HEK293 (cell line): ENCODE measurements at regions not wholly inside any gene's neighbourhood (a gene's known extent, or its start where the extent isn't known, plus 50 kb on each side); places are given as distances from the start of the nearest gene placed in this dataset.

Experiments
- CTCF ChIA-PET: fragments of 350-600 bp; formaldehyde crosslinking; extraction: SDS; loops from one replicate; lab custom pipeline; 2021; ENCODE audit warnings: antibody characterized with exemption; lab: Yijun Ruan, JAX
- POLR2A ChIA-PET: fragments of 300-600 bp; formaldehyde crosslinking; extraction: SDS; loops from one replicate; lab custom pipeline; 2020; ENCODE audit warnings: antibody characterized with exemption, inconsistent platforms; lab: Yijun Ruan, JAX
- H3K27ac ChIP-seq: fragments of 200-500 bp; sonication (Bioruptor generic); 2 replicates; pipeline ENCODE4 v1.5.1; 2014; ENCODE audit warnings: low read depth, low read length, control low read depth, inconsistent platforms; ENCODE audit errors: extremely low read depth
- H3K36me3 ChIP-seq, 2 experiments: fragments of 200-500 bp in 1 of 2; sonication (Bioruptor generic) in 1 of 2; 1 replicate in 1 of 2; 2 replicates in 1 of 2; pipeline ENCODE4 v1.5.1; 2014 to 2017; ENCODE audit warnings: inconsistent platforms in 2 of 2, low read length in 2 of 2; ENCODE audit not compliant: control insufficient read depth in 2 of 2, insufficient read depth in 1 of 2
- H3K4me1 ChIP-seq: fragments of 200-500 bp; sonication (Bioruptor generic); 2 replicates; pipeline ENCODE4 v1.5.1; 2014; ENCODE audit warnings: mild to moderate bottlenecking, low read length, inconsistent platforms; ENCODE audit not compliant: control insufficient read depth, insufficient read depth
- H3K4me3 ChIP-seq: 2 replicates; pipeline ENCODE4 v1.5.1; 2011; ENCODE audit warnings: low read depth, mild to moderate bottlenecking, control low read depth, low read length, moderate library complexity
- H3K9me3 ChIP-seq: fragments of 200-500 bp; sonication (Bioruptor generic); 2 replicates; pipeline ENCODE4 v1.5.1; 2014; ENCODE audit warnings: low read depth, low read length, inconsistent platforms; ENCODE audit not compliant: control insufficient read depth, insufficient read depth
- HOXC10 ChIP-seq: sonication (generic); formaldehyde crosslinking; IDR thresholded peaks from 2 replicates; pipeline ENCODE4 v1.8.1; 2023; ENCODE audit warnings: mild to moderate bottlenecking, missing genetic modification reagents
- KLF10 ChIP-seq: fragments of 450-650 bp; IDR thresholded peaks from 2 replicates; pipeline ENCODE4 v1.5.1; 2018; ENCODE audit warnings: missing biosample characterization, mild to moderate bottlenecking, missing genetic modification characterization
- MZF1 ChIP-seq: fragments of 450-650 bp; formaldehyde crosslinking; IDR thresholded peaks from 2 replicates; pipeline ENCODE4 v1.5.1; 2017; ENCODE audit warnings: missing biosample characterization, missing genetic modification characterization, borderline replicate concordance
- REPIN1 ChIP-seq: fragments of 450-650 bp; formaldehyde crosslinking; IDR thresholded peaks from 2 replicates; pipeline ENCODE4 v1.5.1; 2017; ENCODE audit warnings: missing biosample characterization, missing genetic modification characterization, low read depth
- TCF7L2 ChIP-seq: IDR thresholded peaks from 2 replicates; pipeline ENCODE4 v1.6.1; 2011; ENCODE audit warnings: low read depth, mild to moderate bottlenecking, inconsistent platforms, low read length, moderate library complexity, borderline replicate concordance
- ZFP37 ChIP-seq: fragments of 450-650 bp; formaldehyde crosslinking; IDR thresholded peaks from 2 replicates; pipeline ENCODE4 v1.5.1; 2016; ENCODE audit warnings: missing biosample characterization, missing genetic modification characterization
- ZNF155 ChIP-seq: fragments of 450-650 bp; formaldehyde crosslinking; IDR thresholded peaks from 2 replicates; pipeline ENCODE4 v1.5.1; 2016; ENCODE audit warnings: missing biosample characterization, missing genetic modification characterization
- ZNF174 ChIP-seq: fragments of 450-650 bp; formaldehyde crosslinking; IDR thresholded peaks from 2 replicates; pipeline ENCODE4 v1.5.0; 2017; ENCODE audit warnings: missing biosample characterization, mild to moderate bottlenecking, missing genetic modification characterization
- ZNF292 ChIP-seq: fragments of 450-650 bp; formaldehyde crosslinking; IDR thresholded peaks from 2 replicates; pipeline ENCODE4 v1.5.1; 2016; ENCODE audit warnings: low read depth, missing biosample characterization, missing genetic modification characterization, borderline replicate concordance
- ZNF529 ChIP-seq: fragments of 450-650 bp; formaldehyde crosslinking; IDR thresholded peaks from 2 replicates; pipeline ENCODE4 v1.5.1; 2017; ENCODE audit warnings: missing genetic modification characterization, missing biosample characterization; ENCODE audit not compliant: insufficient replicate concordance
- ZNF561 ChIP-seq: fragments of 450-650 bp; IDR thresholded peaks from 2 replicates; pipeline ENCODE4 v1.5.1; 2018; ENCODE audit warnings: missing biosample characterization, missing genetic modification characterization, borderline replicate concordance
- ZNF600 ChIP-seq: fragments of 450-650 bp; formaldehyde crosslinking; IDR thresholded peaks from 2 replicates; pipeline ENCODE4 v1.5.1; 2016; ENCODE audit warnings: missing biosample characterization, missing genetic modification characterization
- ZNF660 ChIP-seq: fragments of 450-650 bp; IDR thresholded peaks from 2 replicates; pipeline ENCODE4 v1.5.1; 2018; ENCODE audit warnings: missing biosample characterization, mild to moderate bottlenecking, missing genetic modification characterization
- ZNF670 ChIP-seq: fragments of 450-650 bp; formaldehyde crosslinking; IDR thresholded peaks from 2 replicates; pipeline ENCODE4 v1.5.1; 2016; ENCODE audit warnings: missing biosample characterization, missing genetic modification characterization, low read depth
- ZNF768 ChIP-seq: fragments of 450-650 bp; formaldehyde crosslinking; IDR thresholded peaks from 2 replicates; pipeline ENCODE4 v1.5.1; 2018; ENCODE audit warnings: missing biosample characterization, mild to moderate bottlenecking, missing genetic modification characterization
- ZNF776 ChIP-seq: fragments of 450-650 bp; formaldehyde crosslinking; IDR thresholded peaks from 2 replicates; pipeline ENCODE4 v1.5.0; 2017; ENCODE audit warnings: missing biosample characterization, missing genetic modification characterization, borderline replicate concordance
- TF ChIP-seq, protein P1 (sequence below): fragments of 450-650 bp; formaldehyde crosslinking; IDR thresholded peaks from 2 replicates; pipeline ENCODE4 v1.5.1; 2016; ENCODE audit warnings: missing biosample characterization, missing genetic modification characterization
- TF ChIP-seq, protein P2 (sequence below): fragments of 450-650 bp; formaldehyde crosslinking; IDR thresholded peaks from 2 replicates; pipeline ENCODE4 v1.5.1; 2016; ENCODE audit warnings: missing biosample characterization, missing genetic modification characterization
- TF ChIP-seq, protein P3 (sequence below): fragments of 450-650 bp; formaldehyde crosslinking; IDR thresholded peaks from 2 replicates; pipeline ENCODE4 v1.5.1; 2016; ENCODE audit warnings: missing biosample characterization, missing genetic modification characterization
- TF ChIP-seq, protein P4 (sequence below): fragments of 450-650 bp; formaldehyde crosslinking; IDR thresholded peaks from 2 replicates; pipeline ENCODE4 v1.5.1; 2016; ENCODE audit warnings: missing biosample characterization, missing genetic modification characterization
- TF ChIP-seq, protein P5 (sequence below): fragments of 450-650 bp; IDR thresholded peaks from 2 replicates; pipeline ENCODE4 v1.5.1; 2018; ENCODE audit warnings: missing biosample characterization, mild to moderate bottlenecking, missing genetic modification characterization
- TF ChIP-seq, protein P6 (sequence below): fragments of 450-650 bp; formaldehyde crosslinking; IDR thresholded peaks from 2 replicates; pipeline ENCODE4 v1.5.1; 2016; ENCODE audit warnings: missing biosample characterization, missing genetic modification characterization

DNA sequence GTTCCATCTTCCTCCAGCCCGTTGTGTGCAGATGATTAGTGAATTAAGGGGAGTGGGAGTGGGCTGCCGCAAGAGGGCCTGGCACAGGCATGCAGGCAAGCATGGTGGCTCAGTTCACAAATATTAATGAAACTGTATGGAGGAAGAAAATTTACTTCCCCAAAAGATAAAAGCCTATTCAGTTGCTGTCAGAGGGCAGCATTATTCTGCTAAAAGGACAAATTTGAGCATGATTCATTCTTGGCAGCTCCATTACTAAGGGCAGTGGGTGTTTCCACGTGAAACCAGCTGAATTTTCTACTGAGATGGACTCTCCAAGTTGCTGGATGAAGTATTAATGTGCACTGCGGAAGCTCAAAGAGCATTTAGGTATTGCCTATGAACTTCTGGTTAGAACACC lies 90.9 kb upstream of the WDR11 start:
- no peaks in the 10 kb centered on the region for H3K9me3 ChIP-seq
- ChIA-PET CTCF (interaction anchor here (0.7 kb wide), 1 partner anchor 12 kb away, joined by 3 read pairs; no protein-coding TSS in a partner anchor), POLR2A (no interaction called here)
- TF ChIP-seq TCF7L2 (no peak), ZNF768 (tag by site-specific recombination) (no peak), ZNF600 (tag by site-specific recombination) (no peak), ZNF561 (tag by site-specific recombination) (no peak), MZF1 (tag by site-specific recombination) (no peak), ZNF292 (no peak), ZNF174 (tag by site-specific recombination) (no peak)
- TF ChIP-seq, protein P1, sequence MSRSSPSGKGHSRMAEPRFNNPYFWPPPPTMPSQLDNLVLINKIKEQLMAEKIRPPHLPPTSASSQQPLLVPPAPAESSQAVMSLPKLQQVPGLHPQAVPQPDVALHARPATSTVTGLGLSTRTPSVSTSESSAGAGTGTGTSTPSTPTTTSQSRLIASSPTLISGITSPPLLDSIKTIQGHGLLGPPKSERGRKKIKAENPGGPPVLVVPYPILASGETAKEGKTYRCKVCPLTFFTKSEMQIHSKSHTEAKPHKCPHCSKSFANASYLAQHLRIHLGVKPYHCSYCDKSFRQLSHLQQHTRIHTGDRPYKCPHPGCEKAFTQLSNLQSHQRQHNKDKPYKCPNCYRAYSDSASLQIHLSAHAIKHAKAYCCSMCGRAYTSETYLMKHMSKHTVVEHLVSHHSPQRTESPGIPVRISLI (tag by site-specific recombination): no peak
- TF ChIP-seq, protein P2, sequence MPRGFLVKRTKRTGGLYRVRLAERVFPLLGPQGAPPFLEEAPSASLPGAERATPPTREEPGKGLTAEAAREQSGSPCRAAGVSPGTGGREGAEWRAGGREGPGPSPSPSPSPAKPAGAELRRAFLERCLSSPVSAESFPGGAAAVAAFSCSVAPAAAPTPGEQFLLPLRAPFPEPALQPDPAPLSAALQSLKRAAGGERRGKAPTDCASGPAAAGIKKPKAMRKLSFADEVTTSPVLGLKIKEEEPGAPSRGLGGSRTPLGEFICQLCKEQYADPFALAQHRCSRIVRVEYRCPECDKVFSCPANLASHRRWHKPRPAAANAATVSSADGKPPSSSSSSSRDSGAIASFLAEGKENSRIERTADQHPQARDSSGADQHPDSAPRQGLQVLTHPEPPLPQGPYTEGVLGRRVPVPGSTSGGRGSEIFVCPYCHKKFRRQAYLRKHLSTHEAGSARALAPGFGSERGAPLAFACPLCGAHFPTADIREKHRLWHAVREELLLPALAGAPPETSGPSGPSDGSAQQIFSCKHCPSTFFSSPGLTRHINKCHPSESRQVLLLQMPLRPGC (tag by site-specific recombination): no peak
- TF ChIP-seq, protein P3, sequence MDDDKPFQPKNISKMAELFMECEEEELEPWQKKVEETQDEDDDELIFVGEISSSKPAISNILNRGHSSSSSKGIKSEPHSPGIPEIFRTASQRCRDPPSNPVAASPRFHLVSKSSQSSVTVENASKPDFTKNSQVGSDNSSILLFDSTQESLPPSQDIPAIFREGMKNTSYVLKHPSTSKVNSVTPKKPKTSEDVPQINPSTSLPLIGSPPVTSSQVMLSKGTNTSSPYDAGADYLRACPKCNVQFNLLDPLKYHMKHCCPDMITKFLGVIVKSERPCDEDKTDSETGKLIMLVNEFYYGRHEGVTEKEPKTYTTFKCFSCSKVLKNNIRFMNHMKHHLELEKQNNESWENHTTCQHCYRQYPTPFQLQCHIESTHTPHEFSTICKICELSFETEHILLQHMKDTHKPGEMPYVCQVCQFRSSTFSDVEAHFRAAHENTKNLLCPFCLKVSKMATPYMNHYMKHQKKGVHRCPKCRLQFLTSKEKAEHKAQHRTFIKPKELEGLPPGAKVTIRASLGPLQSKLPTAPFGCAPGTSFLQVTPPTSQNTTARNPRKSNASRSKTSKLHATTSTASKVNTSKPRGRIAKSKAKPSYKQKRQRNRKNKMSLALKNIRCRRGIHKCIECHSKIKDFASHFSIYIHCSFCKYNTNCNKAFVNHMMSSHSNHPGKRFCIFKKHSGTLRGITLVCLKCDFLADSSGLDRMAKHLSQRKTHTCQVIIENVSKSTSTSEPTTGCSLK (tag by site-specific recombination): no peak
- no peak overlapping the region for H3K4me3 ChIP-seq
- H3K36me3 ChIP-seq: no peaks in the 10 kb centered on the region
- no peak overlapping the region for H3K27ac ChIP-seq
- H3K4me1 ChIP-seq: no peaks in the 10 kb centered on the region

DNA sequence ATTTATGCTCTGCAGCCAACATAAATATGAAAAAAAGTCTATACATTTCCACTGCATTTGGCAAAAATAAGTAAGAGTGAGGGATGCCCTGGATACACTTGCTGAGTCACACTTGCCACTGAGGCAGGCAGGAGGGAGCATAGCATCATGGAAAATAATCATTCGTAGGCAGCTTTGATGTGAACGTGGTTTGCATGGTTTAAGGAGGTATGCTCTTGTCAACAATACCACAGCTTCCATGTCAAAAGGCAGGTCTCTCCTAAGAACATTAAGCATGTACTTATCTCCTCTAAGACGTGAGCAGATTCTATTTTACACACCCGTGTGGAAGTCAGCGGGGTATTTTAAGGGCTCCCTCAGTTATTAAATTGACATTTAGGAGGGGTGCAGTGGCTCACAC lies 89.2 kb upstream of the WDR11 start:
- ChIA-PET POLR2A (no interaction called here), CTCF (interaction anchor here (0.6 to 0.7 kb wide), 2 partner anchors 10 to 161 kb away, joined by 3 read pairs; no protein-coding TSS in a partner anchor)
- H3K4me1 ChIP-seq: no peaks in the 10 kb centered on the region
- no peak overlapping the region for H3K4me3 ChIP-seq
- no peaks in the 10 kb centered on the region for H3K9me3 ChIP-seq
- H3K27ac ChIP-seq: no peak overlapping the region
- no peaks in the 10 kb centered on the region for H3K36me3 ChIP-seq
- TF ChIP-seq HOXC10 (CRISPR knock-in tag) (no peak), ZNF670 (tag by site-specific recombination) (no peak), ZFP37 (tag by site-specific recombination) (no peak), ZNF529 (tag by site-specific recombination) (no peak), KLF10 (tag by site-specific recombination) (no peak), ZNF660 (no peak), ZNF155 (tag by site-specific recombination) (no peak), ZNF776 (no peak), REPIN1 (tag by site-specific recombination) (no peak)
- TF ChIP-seq, protein P4, sequence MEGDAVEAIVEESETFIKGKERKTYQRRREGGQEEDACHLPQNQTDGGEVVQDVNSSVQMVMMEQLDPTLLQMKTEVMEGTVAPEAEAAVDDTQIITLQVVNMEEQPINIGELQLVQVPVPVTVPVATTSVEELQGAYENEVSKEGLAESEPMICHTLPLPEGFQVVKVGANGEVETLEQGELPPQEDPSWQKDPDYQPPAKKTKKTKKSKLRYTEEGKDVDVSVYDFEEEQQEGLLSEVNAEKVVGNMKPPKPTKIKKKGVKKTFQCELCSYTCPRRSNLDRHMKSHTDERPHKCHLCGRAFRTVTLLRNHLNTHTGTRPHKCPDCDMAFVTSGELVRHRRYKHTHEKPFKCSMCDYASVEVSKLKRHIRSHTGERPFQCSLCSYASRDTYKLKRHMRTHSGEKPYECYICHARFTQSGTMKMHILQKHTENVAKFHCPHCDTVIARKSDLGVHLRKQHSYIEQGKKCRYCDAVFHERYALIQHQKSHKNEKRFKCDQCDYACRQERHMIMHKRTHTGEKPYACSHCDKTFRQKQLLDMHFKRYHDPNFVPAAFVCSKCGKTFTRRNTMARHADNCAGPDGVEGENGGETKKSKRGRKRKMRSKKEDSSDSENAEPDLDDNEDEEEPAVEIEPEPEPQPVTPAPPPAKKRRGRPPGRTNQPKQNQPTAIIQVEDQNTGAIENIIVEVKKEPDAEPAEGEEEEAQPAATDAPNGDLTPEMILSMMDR: no peak
- TF ChIP-seq, protein P5, sequence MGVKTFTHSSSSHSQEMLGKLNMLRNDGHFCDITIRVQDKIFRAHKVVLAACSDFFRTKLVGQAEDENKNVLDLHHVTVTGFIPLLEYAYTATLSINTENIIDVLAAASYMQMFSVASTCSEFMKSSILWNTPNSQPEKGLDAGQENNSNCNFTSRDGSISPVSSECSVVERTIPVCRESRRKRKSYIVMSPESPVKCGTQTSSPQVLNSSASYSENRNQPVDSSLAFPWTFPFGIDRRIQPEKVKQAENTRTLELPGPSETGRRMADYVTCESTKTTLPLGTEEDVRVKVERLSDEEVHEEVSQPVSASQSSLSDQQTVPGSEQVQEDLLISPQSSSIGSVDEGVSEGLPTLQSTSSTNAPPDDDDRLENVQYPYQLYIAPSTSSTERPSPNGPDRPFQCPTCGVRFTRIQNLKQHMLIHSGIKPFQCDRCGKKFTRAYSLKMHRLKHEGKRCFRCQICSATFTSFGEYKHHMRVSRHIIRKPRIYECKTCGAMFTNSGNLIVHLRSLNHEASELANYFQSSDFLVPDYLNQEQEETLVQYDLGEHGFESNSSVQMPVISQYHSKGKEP (tag by site-specific recombination): no peak
- TF ChIP-seq, protein P2 (tag by site-specific recombination): no peak
- TF ChIP-seq, protein P6, sequence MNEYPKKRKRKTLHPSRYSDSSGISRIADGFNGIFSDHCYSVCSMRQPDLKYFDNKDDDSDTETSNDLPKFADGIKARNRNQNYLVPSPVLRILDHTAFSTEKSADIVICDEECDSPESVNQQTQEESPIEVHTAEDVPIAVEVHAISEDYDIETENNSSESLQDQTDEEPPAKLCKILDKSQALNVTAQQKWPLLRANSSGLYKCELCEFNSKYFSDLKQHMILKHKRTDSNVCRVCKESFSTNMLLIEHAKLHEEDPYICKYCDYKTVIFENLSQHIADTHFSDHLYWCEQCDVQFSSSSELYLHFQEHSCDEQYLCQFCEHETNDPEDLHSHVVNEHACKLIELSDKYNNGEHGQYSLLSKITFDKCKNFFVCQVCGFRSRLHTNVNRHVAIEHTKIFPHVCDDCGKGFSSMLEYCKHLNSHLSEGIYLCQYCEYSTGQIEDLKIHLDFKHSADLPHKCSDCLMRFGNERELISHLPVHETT (tag by site-specific recombination): no peak
